NCI-H1105 (cell line): ENCODE measurements at regions not wholly inside any gene's neighbourhood (a gene's known extent, or its start where the extent isn't known, plus 50 kb on each side); places are given as distances from the start of the nearest gene placed in this dataset.
"Not testable (repeated sequence)": the region's sequence is repeated elsewhere in the genome, so short reads cannot be mapped to it uniquely, and the experiment has no call there.

Experiments used
- DNase-seq: peaks from one replicate; lab custom pipeline; 2025; lab: John Stamatoyannopoulos, UW

GRCh38 chr22:22717664-22718063, 73.2 kb downstream of the GGTLC2 start:
- DNase-seq, result no peak

DNA sequence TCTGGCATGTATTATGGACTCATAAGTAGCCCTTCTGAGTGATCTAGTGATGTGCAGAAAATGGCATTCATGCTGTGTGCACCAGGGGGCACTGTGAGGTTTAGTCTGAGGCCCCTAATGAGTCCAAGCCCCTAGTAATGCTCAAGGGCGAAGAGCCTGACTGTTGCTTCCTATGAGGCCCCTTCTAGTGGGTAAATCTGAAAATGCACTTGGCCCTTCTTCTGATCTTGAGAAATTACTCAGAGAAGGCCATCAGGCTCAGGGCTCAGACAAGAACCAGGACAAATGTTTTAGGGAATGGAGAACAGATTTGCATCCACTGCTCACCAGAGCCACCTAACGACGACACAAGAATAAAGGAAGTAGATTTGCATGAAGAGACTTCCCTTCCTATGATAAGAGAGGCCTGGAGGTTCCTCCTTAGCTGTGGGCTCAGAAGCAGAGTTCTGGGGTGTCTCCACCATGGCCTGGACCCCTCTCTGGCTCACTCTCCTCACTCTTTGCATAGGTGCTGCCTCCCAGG, 75.8 kb downstream of the GGTLC2 start:
- no peak for DNase-seq

DNA sequence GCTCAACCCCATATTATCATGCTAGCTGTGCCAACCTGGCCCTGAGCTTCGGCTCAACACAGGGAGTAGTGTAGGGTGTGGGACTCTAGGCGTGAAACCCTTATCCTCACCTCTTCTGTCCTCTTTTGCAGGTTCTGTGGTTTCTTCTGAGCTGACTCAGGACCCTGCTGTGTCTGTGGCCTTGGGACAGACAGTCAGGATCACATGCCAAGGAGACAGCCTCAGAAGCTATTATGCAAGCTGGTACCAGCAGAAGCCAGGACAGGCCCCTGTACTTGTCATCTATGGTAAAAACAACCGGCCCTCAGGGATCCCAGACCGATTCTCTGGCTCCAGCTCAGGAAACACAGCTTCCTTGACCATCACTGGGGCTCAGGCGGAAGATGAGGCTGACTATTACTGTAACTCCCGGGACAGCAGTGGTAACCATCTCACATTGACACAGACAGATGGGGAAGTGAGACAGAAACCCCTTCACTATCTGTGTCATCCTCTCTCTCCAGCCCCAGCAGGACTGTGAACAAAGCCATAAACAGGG, 76.4 kb downstream of the GGTLC2 start:
- no peak for DNase-seq

DNA sequence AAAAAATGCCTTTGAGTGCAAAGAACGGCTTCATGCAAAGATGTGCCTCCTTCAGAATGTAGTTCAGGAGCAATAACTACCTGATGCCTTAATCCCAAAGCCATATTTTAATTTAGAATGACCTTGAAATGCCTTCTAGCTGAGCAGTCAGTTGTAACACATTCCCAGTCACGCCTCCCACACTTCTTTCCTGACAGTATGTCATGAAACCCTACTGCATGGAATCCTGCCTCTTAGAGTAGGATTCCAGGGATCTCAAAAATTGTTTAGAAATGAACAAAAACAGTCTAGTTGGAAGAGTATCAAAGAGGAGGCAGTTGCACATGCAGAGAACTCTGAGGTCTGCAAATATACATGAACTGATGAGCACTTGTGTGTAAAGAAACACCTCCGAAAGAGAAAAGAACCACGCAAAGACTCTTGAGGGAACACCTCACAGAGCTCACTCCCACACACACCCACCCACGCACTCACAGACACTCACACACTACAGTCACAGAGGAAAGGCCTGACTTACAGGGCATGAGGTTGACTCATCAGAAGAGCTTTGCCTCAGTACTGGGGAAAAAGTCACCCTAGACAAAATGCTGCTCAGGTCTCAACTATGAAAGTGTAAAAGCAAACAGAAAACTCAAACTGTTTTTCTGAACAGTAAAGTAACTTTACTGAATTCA, 77.4 kb downstream of the GGTLC2 start:
- DNase-seq, result no peak

GRCh38 chr22:22728382-22728781, 84.0 kb downstream of the GGTLC2 start:
- no peak for DNase-seq

GRCh38 chr22:22730655-22731373, 86.4 kb downstream of the GGTLC2 start:
- no peak for DNase-seq

GRCh38 chr22:22731374-22731676, 86.9 kb downstream of the GGTLC2 start:
- DNase-seq, result no peak

DNA sequence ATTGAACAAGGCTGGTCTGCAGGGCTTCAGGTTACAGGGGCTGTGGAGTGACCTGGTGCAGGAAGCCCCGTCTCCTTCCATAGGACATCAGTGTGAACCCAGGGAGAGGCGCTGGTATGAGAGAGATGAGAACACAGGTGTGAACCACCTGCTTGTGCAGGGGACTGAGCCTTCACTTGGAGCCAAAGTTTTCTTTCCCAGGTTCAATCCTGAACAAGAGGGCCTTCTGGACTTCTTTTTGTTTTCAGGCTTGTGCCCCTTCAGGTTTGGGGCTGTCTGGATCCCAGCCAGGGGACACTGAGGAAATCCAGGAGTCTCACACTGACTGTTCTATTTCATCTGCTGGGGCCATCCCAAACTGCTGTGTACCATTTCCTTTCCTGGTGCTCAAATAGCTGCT, 88.6 kb downstream of the GGTLC2 start:
- DNase-seq, result not testable (repeated sequence)

DNA sequence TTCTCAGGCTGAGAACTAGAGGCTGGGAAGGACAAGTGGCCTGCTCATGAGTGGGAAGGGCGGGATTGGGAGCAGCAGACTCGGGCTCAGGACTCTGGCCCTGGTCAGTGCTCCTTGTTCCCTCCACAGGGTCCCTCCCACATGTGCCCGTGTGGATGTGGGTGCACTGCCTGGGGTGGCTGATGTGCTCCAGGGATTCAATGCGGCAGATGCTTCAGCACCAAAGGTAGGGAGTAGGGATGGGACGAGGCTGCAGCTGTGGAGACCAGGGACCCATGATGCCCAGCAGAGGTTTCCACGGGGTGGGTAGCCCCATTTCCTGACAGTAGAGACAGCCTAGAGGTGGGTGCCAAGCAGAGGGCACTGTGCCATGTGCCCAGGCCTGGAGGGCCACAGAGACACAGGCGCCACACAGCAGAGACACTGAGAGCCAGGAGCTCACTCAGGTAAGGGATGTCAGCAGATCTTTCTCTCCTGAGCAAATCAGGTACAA, 89.5 kb downstream of the GGTLC2 start:
- DNase-seq, result no peak

GRCh38 chr22:22734395-22735272, 90.2 kb downstream of the GGTLC2 start:
- not testable (repeated sequence) for DNase-seq

- not testable (repeated sequence) for DNase-seq
Observed at GRCh38 chr22:22735276-22735675, 90.9 kb downstream of the GGTLC2 start.

DNA sequence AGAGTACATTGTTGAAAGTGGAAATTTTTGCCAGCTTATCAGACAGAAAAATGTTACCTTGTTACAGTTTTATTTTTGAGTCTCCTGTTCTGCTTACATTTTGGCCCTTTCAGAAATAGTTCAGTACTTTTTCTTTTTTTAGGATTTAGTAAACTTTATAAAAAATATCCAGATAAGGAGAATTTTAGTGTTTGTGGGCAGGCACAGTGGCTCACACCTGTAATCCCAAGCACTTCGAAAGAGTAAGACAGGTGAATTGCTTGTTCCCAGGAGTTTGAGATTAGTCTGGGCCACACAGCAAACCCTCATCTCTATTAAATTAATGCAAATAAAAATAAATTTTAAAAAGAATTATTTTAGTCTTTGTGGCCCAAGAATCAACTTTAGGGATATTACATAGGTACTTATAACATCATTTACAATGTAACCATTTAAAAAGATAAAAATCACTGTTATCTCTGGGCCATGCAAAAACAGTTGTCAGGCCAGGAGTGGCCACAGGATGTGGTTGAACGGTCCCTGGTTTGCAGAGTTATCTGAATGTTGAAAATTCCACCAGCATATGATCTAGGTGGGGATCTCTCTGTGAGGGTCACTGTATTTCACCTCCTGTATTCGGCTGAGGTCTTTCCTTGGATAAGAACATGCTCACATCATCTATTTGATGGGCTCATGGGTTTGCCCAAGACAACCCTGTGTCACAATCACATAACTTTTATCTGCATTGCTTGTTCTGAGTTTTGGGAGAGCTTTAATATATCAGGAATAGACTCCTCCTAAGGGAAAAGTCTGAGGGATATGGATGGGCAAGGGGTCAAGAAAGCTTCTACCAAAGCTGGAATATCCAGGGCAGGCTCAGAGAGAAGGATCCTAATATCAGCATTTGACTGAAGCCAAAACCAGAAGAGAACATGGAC, 91.5 kb downstream of the GGTLC2 start:
- DNase-seq, result no peak

- no peak for DNase-seq
Observed at GRCh38 chr22:22737590-22737989, 93.2 kb downstream of the GGTLC2 start.

DNA sequence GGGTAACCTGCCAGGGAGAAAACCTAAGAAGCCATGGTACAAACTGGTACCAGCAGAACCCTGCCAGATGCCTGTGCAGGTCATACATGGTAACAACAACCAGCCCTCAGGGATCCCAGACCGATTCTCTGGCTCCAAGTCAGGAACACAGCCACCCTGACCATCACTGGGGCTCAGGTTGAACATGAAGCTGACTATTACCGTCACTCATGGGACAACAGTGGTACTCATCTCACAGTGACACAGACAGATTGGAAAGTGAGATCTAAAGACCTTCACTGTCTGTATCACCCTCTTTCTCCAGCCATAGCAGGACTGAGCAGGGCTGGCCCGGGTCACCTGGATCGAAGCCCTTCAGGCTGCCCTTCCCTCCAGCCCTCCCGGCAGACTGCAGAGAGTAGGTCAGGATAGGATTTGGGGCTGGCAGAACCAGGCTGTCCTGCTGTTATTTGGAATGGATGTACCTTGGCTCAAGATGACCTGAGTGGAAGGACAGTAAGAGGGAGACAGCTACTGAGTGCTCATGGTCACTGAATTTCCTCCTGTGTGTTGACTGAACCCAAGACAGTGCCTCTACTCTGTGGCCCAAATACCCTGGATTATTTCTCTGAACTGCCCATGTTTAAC, 94.7 kb downstream of the GGTLC2 start:
- no peak for DNase-seq

GRCh38 chr22:22740560-22741276, 96.3 kb downstream of the GGTLC2 start:
- no peak for DNase-seq

DNA sequence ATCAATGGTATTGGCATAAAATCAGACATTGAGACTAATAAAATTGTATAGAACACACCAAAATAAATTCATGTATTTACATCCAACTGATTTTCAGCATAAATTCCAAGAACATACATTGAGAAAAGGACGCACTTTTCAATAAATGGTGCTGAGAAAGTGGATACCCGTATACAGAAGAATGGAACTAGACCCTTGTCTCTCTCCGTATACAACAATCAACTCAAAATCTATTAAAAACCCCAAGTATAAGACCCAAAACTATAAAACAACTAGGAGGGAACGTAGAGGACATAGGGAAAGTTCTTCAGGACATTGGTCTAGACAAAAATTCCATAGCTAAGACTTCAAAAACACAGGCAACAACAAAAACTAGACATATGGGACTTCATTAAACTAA, 97.4 kb downstream of the GGTLC2 start:
- no peak for DNase-seq

DNA sequence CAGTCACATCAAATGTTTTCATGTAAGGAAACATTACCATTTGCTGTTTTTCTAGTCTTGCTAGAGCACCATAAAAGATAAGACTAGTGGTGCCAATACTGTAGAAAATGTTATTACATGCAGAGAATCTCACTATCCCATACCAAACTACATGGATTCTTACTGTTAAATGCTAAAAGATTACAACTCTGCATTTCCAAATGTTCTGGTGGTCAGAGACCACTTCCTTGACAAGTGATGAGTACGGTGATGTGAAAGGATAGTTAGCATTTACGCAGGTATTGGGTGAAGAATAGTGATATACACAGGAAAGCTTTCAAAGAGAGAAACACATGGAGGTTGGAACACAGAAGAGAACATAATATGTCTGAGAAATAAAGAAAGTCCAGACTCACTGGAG, 98.2 kb downstream of the GGTLC2 start:
- DNase-seq, result no peak

- DNase-seq, result no peak
Observed at GRCh38 chr22:22743128-22743760, 98.8 kb downstream of the GGTLC2 start.

- DNase-seq, result no peak
Observed at GRCh38 chr22:22744412-22745224, 100.2 kb downstream of the GGTLC2 start.
